H9 (cell line): ENCODE measurements at regions not wholly inside any gene's neighbourhood (a gene's known extent, or its start where the extent isn't known, plus 50 kb on each side); places are given as distances from the start of the nearest gene placed in this dataset.

Experiments used
- DNase-seq: peaks from one replicate; pipeline ENCODE4 v3.0.0-alpha.2; 2017
- H2AFZ ChIP-seq: one replicate; pipeline ENCODE4 v1.6.1; 2013; ENCODE audit warnings: mild to moderate bottlenecking, low read length, control low read depth, moderate library complexity
- H2AK5ac ChIP-seq: 2 replicates; pipeline ENCODE4 v1.6.1; 2013; ENCODE audit warnings: low read length, control low read depth, mixed read lengths; ENCODE audit not compliant: insufficient read length
- H2BK120ac ChIP-seq: one replicate; pipeline ENCODE4 v1.6.1; 2013; ENCODE audit warnings: low read depth, mild to moderate bottlenecking, low read length, control low read depth, inconsistent platforms; ENCODE audit not compliant: poor library complexity, severe bottlenecking
- H2BK12ac ChIP-seq: 2 replicates; pipeline ENCODE4 v1.6.1; 2013; ENCODE audit warnings: low read length, control low read depth, mixed read lengths, low read depth; ENCODE audit not compliant: insufficient read length
- H2BK15ac ChIP-seq: 2 replicates; pipeline ENCODE4 v1.6.1; 2013; ENCODE audit warnings: low read depth, low read length, control low read depth
- H2BK20ac ChIP-seq: one replicate; pipeline ENCODE4 v1.6.1; 2013; ENCODE audit warnings: low read depth, mild to moderate bottlenecking, low read length, control low read depth, inconsistent platforms; ENCODE audit not compliant: poor library complexity, severe bottlenecking
- H2BK5ac ChIP-seq: 2 replicates; pipeline ENCODE4 v1.6.1; 2013; ENCODE audit warnings: low read length, control low read depth, mixed read lengths; ENCODE audit not compliant: insufficient read length
- H3K14ac ChIP-seq: 2 replicates; pipeline ENCODE4 v1.6.1; 2013; ENCODE audit warnings: low read length, control low read depth; ENCODE audit not compliant: insufficient read depth
- H3K18ac ChIP-seq: 2 replicates; pipeline ENCODE4 v1.6.1; 2013; ENCODE audit warnings: low read depth, mild to moderate bottlenecking, mixed read lengths, low read length, control low read depth; ENCODE audit not compliant: insufficient read length
- H3K23ac ChIP-seq: 2 replicates; pipeline ENCODE4 v1.6.1; 2013; ENCODE audit warnings: low read length, control low read depth, mixed read lengths, low read depth; ENCODE audit not compliant: insufficient read length
- H3K23me2 ChIP-seq: 2 replicates; pipeline ENCODE4 v1.6.1; 2013; ENCODE audit warnings: low read depth, mild to moderate bottlenecking, mixed read lengths, low read length, control low read depth; ENCODE audit not compliant: insufficient read length, poor library complexity, severe bottlenecking
- H3K27ac ChIP-seq: 2 replicates; pipeline ENCODE4 v1.5.1; 2013; ENCODE audit warnings: low read length, control low read depth, mixed read lengths, low read depth; ENCODE audit not compliant: insufficient read length
- H3K27me3 ChIP-seq: 2 replicates; pipeline ENCODE4 v1.6.1; 2013; ENCODE audit warnings: low read length, control low read depth, inconsistent platforms; ENCODE audit not compliant: insufficient read depth
- H3K4ac ChIP-seq: 2 replicates; pipeline ENCODE4 v1.6.1; 2013; ENCODE audit warnings: low read depth, mild to moderate bottlenecking, control low read depth, inconsistent platforms, low read length, moderate library complexity
- H3K4me1 ChIP-seq: 2 replicates; pipeline ENCODE4 v1.6.1; 2013; ENCODE audit warnings: low read length, control low read depth, inconsistent platforms; ENCODE audit not compliant: insufficient read depth
- H3K4me2 ChIP-seq: 2 replicates; pipeline ENCODE4 v1.6.1; 2013; ENCODE audit warnings: low read length, control low read depth, mixed read lengths; ENCODE audit not compliant: insufficient read length, insufficient read depth
- H3K56ac ChIP-seq: 2 replicates; pipeline ENCODE4 v1.6.1; 2013; ENCODE audit warnings: low read depth, mild to moderate bottlenecking, mixed read lengths, low read length, control low read depth; ENCODE audit not compliant: insufficient read length
- H3K79me1 ChIP-seq: 2 replicates; pipeline ENCODE4 v1.6.1; 2013; ENCODE audit warnings: low read depth, mild to moderate bottlenecking, moderate library complexity, low read length, control low read depth, inconsistent platforms; ENCODE audit not compliant: insufficient read depth, poor library complexity, severe bottlenecking
- H3K79me2 ChIP-seq: 2 replicates; pipeline ENCODE4 v1.6.1; 2013; ENCODE audit warnings: low read length, control low read depth, inconsistent platforms; ENCODE audit not compliant: insufficient read depth
- H3K9ac ChIP-seq: 2 replicates; pipeline ENCODE4 v1.6.1; 2013; ENCODE audit warnings: low read length, control low read depth, mixed read lengths; ENCODE audit not compliant: insufficient read length; ENCODE audit errors: extremely low read depth
- H3K9me3 ChIP-seq: one replicate; pipeline ENCODE4 v1.6.1; 2013; ENCODE audit warnings: low read depth, low read length, inconsistent platforms; ENCODE audit not compliant: control insufficient read depth
- H3T11ph ChIP-seq: one replicate; pipeline ENCODE4 v1.6.1; 2013; ENCODE audit warnings: mild to moderate bottlenecking, low read length, control low read depth, inconsistent platforms
- H4K20me1 ChIP-seq: one replicate; pipeline ENCODE4 v1.6.1; 2013; ENCODE audit not compliant: control insufficient read depth, insufficient read length, insufficient read depth
- H4K5ac ChIP-seq: 2 replicates; pipeline ENCODE4 v1.6.1; 2013; ENCODE audit warnings: low read depth, mild to moderate bottlenecking, mixed read lengths, low read length, control low read depth; ENCODE audit not compliant: insufficient read length
- H4K8ac ChIP-seq: replicated peaks from 2 replicates; pipeline ENCODE4 v1.6.1; 2013; ENCODE audit warnings: low read length, control low read depth, mixed read lengths, low read depth; ENCODE audit not compliant: insufficient read length
- H4K91ac ChIP-seq: 2 replicates; pipeline ENCODE4 v1.6.1; 2013; ENCODE audit warnings: low read depth, mild to moderate bottlenecking, moderate library complexity, mixed read lengths, low read length, control low read depth; ENCODE audit not compliant: insufficient read length
- H3K27ac Mint-ChIP-seq, 3 experiments: 2 replicates in 2 of 3; 3 replicates in 1 of 3; pipeline ENCODE4 v1.8.0; 2020 to 2021; ENCODE audit warnings: mixed read lengths in 3 of 3, mild to moderate bottlenecking in 1 of 3, moderate library complexity in 1 of 3
- H3K27me3 Mint-ChIP-seq: 2 replicates; pipeline ENCODE4 v1.8.0; 2021; ENCODE audit warnings: low read depth, mild to moderate bottlenecking, moderate library complexity, mixed read lengths
- H3K36me3 Mint-ChIP-seq, 3 experiments: 2 replicates in 2 of 3; 3 replicates in 1 of 3; pipeline ENCODE4 v1.8.0; 2020 to 2021; ENCODE audit warnings: low read depth in 3 of 3, mixed read lengths in 3 of 3; ENCODE audit not compliant: insufficient read depth in 1 of 3
- H3K4me1 Mint-ChIP-seq, 2 experiments: 2 replicates each; pipeline ENCODE4 v1.8.0; 2020; ENCODE audit warnings: mixed read lengths in 2 of 2
- H3K4me3 Mint-ChIP-seq, 2 experiments: 2 replicates in 1 of 2; 3 replicates in 1 of 2; pipeline ENCODE4 v1.8.0; 2020 to 2021; ENCODE audit warnings: mild to moderate bottlenecking in 2 of 2, mixed read lengths in 2 of 2, moderate library complexity in 1 of 2
- H3K9me3 Mint-ChIP-seq, 2 experiments: 2 replicates in 1 of 2; 3 replicates in 1 of 2; pipeline ENCODE4 v1.8.0; 2020; ENCODE audit warnings: mild to moderate bottlenecking in 2 of 2, mixed read lengths in 2 of 2, moderate library complexity in 1 of 2
- CTCF ChIP-seq: fragments of 200-600 bp; sonication (generic); conservative IDR thresholded peaks from 3 replicates; pipeline ENCODE4 v1.8.0; 2021; ENCODE audit warnings: antibody characterized with exemption, mild to moderate bottlenecking
- WGBS: extraction: QIAGEN DNeasy Blood & Tissue Kit; methylation state at CpG from one replicate; pipeline ENCODE4 v1.1.7; 2013; ENCODE audit warnings: missing lambda C conversion rate, low lambda C conversion rate, mixed read lengths; ENCODE audit not compliant: insufficient read length; ENCODE audit errors: extremely low coverage; 5-methylcytosine and 5-hydroxymethylcytosine counted together

DNA sequence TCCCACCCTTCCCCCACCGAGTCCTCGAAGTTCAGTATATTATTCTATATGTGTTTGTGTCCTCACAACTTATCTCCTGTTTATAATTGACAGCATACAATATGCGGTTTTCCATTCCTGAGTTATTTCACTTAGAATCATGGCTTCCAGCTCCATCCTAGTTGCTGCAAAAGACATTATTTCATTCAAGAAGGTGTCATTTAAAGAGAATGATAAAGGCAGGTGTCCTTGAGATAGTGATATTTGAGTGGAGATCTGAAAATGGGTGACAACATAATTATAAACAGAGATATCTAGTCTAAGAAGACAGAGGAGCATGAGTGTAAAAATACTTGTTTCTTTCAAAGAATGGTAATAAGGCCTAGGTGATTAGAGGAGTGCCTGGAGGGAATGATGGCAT, 876.8 kb downstream of the SLC6A15 start:
- H3K79me1 ChIP-seq, result no peaks in the 10 kb centered on the region
- H2AK5ac ChIP-seq, result no peak overlapping the region

More for the DNA sequence above, 876.8 kb downstream of the SLC6A15 start:
- H2BK15ac ChIP-seq, result no peak overlapping the region
- no peak overlapping the region for H3K27ac ChIP-seq
- H2BK5ac ChIP-seq, result no peak overlapping the region
- H3K9ac ChIP-seq, result no peak overlapping the region
- Mint-ChIP-seq H3K9me3 (peaks cover 19 to 21% of the 10 kb centered on the region in 2 experiments), H3K27ac (no peak overlapping the region), H3K4me1 (peaks cover 7 to 11% of the 10 kb centered on the region in 2 experiments), H3K36me3 (peaks cover 3 to 9% (median 5%) of the 10 kb centered on the region in 3 experiments; a peak in 6 of 7 replicates), H3K27me3 (peaks cover 11% of the 10 kb centered on the region), H3K4me3 (no peak overlapping the region)
- WGBS, result no CpG with 5 or more reads among the region's 3 CpGs
- no peak overlapping the region for H2BK12ac ChIP-seq
- no peak for TF ChIP-seq CTCF
- no peak overlapping the region for H2BK120ac ChIP-seq
- H3K23me2 ChIP-seq, result no peaks in the 10 kb centered on the region
- no peak overlapping the region for H3K23ac ChIP-seq
- no peak overlapping the region for H4K5ac ChIP-seq
- H4K8ac ChIP-seq, result no peak overlapping the region
- no peak overlapping the region for H3K56ac ChIP-seq
- no peak overlapping the region for H2BK20ac ChIP-seq
- H3T11ph ChIP-seq, result no peak overlapping the region
- H3K4me2 ChIP-seq, result no peak overlapping the region
- H3K4me1 ChIP-seq, result no peaks in the 10 kb centered on the region
- H3K79me2 ChIP-seq, result no peaks in the 10 kb centered on the region
- H4K91ac ChIP-seq, result no peak overlapping the region
- H4K20me1 ChIP-seq, result no peaks in the 10 kb centered on the region
- DNase-seq, result no peak
- H3K9me3 ChIP-seq, result peaks cover 13% of the 10 kb centered on the region
- H3K14ac ChIP-seq, result no peak overlapping the region
- H2AFZ ChIP-seq, result no peak overlapping the region
- H3K18ac ChIP-seq, result no peak overlapping the region
- no peaks in the 10 kb centered on the region for H3K27me3 ChIP-seq
- no peak overlapping the region for H3K4ac ChIP-seq
